H9 (cell line): ENCODE measurements at regions not wholly inside any gene's neighbourhood (a gene's known extent, or its start where the extent isn't known, plus 50 kb on each side); places are given as distances from the start of the nearest gene placed in this dataset.
A peak's percentile ranks its signal among the peaks of the same experiment; 100 is the strongest.

Experiments
- DNase-seq: peaks from one replicate; pipeline ENCODE4 v3.0.0-alpha.2; 2017
- H2AFZ ChIP-seq: one replicate; pipeline ENCODE4 v1.6.1; 2013; ENCODE audit warnings: mild to moderate bottlenecking, low read length, control low read depth, moderate library complexity
- H2AK5ac ChIP-seq: 2 replicates; pipeline ENCODE4 v1.6.1; 2013; ENCODE audit warnings: low read length, control low read depth, mixed read lengths; ENCODE audit not compliant: insufficient read length
- H2BK120ac ChIP-seq: one replicate; pipeline ENCODE4 v1.6.1; 2013; ENCODE audit warnings: low read depth, mild to moderate bottlenecking, low read length, control low read depth, inconsistent platforms; ENCODE audit not compliant: poor library complexity, severe bottlenecking
- H2BK12ac ChIP-seq: 2 replicates; pipeline ENCODE4 v1.6.1; 2013; ENCODE audit warnings: low read length, control low read depth, mixed read lengths, low read depth; ENCODE audit not compliant: insufficient read length
- H2BK15ac ChIP-seq: 2 replicates; pipeline ENCODE4 v1.6.1; 2013; ENCODE audit warnings: low read depth, low read length, control low read depth
- H2BK20ac ChIP-seq: one replicate; pipeline ENCODE4 v1.6.1; 2013; ENCODE audit warnings: low read depth, mild to moderate bottlenecking, low read length, control low read depth, inconsistent platforms; ENCODE audit not compliant: poor library complexity, severe bottlenecking
- H2BK5ac ChIP-seq: 2 replicates; pipeline ENCODE4 v1.6.1; 2013; ENCODE audit warnings: low read length, control low read depth, mixed read lengths; ENCODE audit not compliant: insufficient read length
- H3K14ac ChIP-seq: 2 replicates; pipeline ENCODE4 v1.6.1; 2013; ENCODE audit warnings: low read length, control low read depth; ENCODE audit not compliant: insufficient read depth
- H3K18ac ChIP-seq: 2 replicates; pipeline ENCODE4 v1.6.1; 2013; ENCODE audit warnings: low read depth, mild to moderate bottlenecking, mixed read lengths, low read length, control low read depth; ENCODE audit not compliant: insufficient read length
- H3K23ac ChIP-seq: 2 replicates; pipeline ENCODE4 v1.6.1; 2013; ENCODE audit warnings: low read length, control low read depth, mixed read lengths, low read depth; ENCODE audit not compliant: insufficient read length
- H3K23me2 ChIP-seq: 2 replicates; pipeline ENCODE4 v1.6.1; 2013; ENCODE audit warnings: low read depth, mild to moderate bottlenecking, mixed read lengths, low read length, control low read depth; ENCODE audit not compliant: insufficient read length, poor library complexity, severe bottlenecking
- H3K27ac ChIP-seq: 2 replicates; pipeline ENCODE4 v1.5.1; 2013; ENCODE audit warnings: low read length, control low read depth, mixed read lengths, low read depth; ENCODE audit not compliant: insufficient read length
- H3K27me3 ChIP-seq: 2 replicates; pipeline ENCODE4 v1.6.1; 2013; ENCODE audit warnings: low read length, control low read depth, inconsistent platforms; ENCODE audit not compliant: insufficient read depth
- H3K4ac ChIP-seq: 2 replicates; pipeline ENCODE4 v1.6.1; 2013; ENCODE audit warnings: low read depth, mild to moderate bottlenecking, control low read depth, inconsistent platforms, low read length, moderate library complexity
- H3K4me1 ChIP-seq: 2 replicates; pipeline ENCODE4 v1.6.1; 2013; ENCODE audit warnings: low read length, control low read depth, inconsistent platforms; ENCODE audit not compliant: insufficient read depth
- H3K4me2 ChIP-seq: 2 replicates; pipeline ENCODE4 v1.6.1; 2013; ENCODE audit warnings: low read length, control low read depth, mixed read lengths; ENCODE audit not compliant: insufficient read length, insufficient read depth
- H3K56ac ChIP-seq: 2 replicates; pipeline ENCODE4 v1.6.1; 2013; ENCODE audit warnings: low read depth, mild to moderate bottlenecking, mixed read lengths, low read length, control low read depth; ENCODE audit not compliant: insufficient read length
- H3K79me1 ChIP-seq: 2 replicates; pipeline ENCODE4 v1.6.1; 2013; ENCODE audit warnings: low read depth, mild to moderate bottlenecking, moderate library complexity, low read length, control low read depth, inconsistent platforms; ENCODE audit not compliant: insufficient read depth, poor library complexity, severe bottlenecking
- H3K79me2 ChIP-seq: 2 replicates; pipeline ENCODE4 v1.6.1; 2013; ENCODE audit warnings: low read length, control low read depth, inconsistent platforms; ENCODE audit not compliant: insufficient read depth
- H3K9ac ChIP-seq: 2 replicates; pipeline ENCODE4 v1.6.1; 2013; ENCODE audit warnings: low read length, control low read depth, mixed read lengths; ENCODE audit not compliant: insufficient read length; ENCODE audit errors: extremely low read depth
- H3K9me3 ChIP-seq: one replicate; pipeline ENCODE4 v1.6.1; 2013; ENCODE audit warnings: low read depth, low read length, inconsistent platforms; ENCODE audit not compliant: control insufficient read depth
- H3T11ph ChIP-seq: one replicate; pipeline ENCODE4 v1.6.1; 2013; ENCODE audit warnings: mild to moderate bottlenecking, low read length, control low read depth, inconsistent platforms
- H4K20me1 ChIP-seq: one replicate; pipeline ENCODE4 v1.6.1; 2013; ENCODE audit not compliant: control insufficient read depth, insufficient read length, insufficient read depth
- H4K5ac ChIP-seq: 2 replicates; pipeline ENCODE4 v1.6.1; 2013; ENCODE audit warnings: low read depth, mild to moderate bottlenecking, mixed read lengths, low read length, control low read depth; ENCODE audit not compliant: insufficient read length
- H4K8ac ChIP-seq: replicated peaks from 2 replicates; pipeline ENCODE4 v1.6.1; 2013; ENCODE audit warnings: low read length, control low read depth, mixed read lengths, low read depth; ENCODE audit not compliant: insufficient read length
- H4K91ac ChIP-seq: 2 replicates; pipeline ENCODE4 v1.6.1; 2013; ENCODE audit warnings: low read depth, mild to moderate bottlenecking, moderate library complexity, mixed read lengths, low read length, control low read depth; ENCODE audit not compliant: insufficient read length
- H3K27ac Mint-ChIP-seq, 3 experiments: 2 replicates in 2 of 3; 3 replicates in 1 of 3; pipeline ENCODE4 v1.8.0; 2020 to 2021; ENCODE audit warnings: mixed read lengths in 3 of 3, mild to moderate bottlenecking in 1 of 3, moderate library complexity in 1 of 3
- H3K27me3 Mint-ChIP-seq: 2 replicates; pipeline ENCODE4 v1.8.0; 2021; ENCODE audit warnings: low read depth, mild to moderate bottlenecking, moderate library complexity, mixed read lengths
- H3K36me3 Mint-ChIP-seq, 3 experiments: 2 replicates in 2 of 3; 3 replicates in 1 of 3; pipeline ENCODE4 v1.8.0; 2020 to 2021; ENCODE audit warnings: low read depth in 3 of 3, mixed read lengths in 3 of 3; ENCODE audit not compliant: insufficient read depth in 1 of 3
- H3K4me1 Mint-ChIP-seq, 2 experiments: 2 replicates each; pipeline ENCODE4 v1.8.0; 2020; ENCODE audit warnings: mixed read lengths in 2 of 2
- H3K4me3 Mint-ChIP-seq, 2 experiments: 2 replicates in 1 of 2; 3 replicates in 1 of 2; pipeline ENCODE4 v1.8.0; 2020 to 2021; ENCODE audit warnings: mild to moderate bottlenecking in 2 of 2, mixed read lengths in 2 of 2, moderate library complexity in 1 of 2
- H3K9me3 Mint-ChIP-seq, 2 experiments: 2 replicates in 1 of 2; 3 replicates in 1 of 2; pipeline ENCODE4 v1.8.0; 2020; ENCODE audit warnings: mild to moderate bottlenecking in 2 of 2, mixed read lengths in 2 of 2, moderate library complexity in 1 of 2
- TF ChIP-seq, protein P1 (sequence below): fragments of 200-600 bp; sonication (generic); conservative IDR thresholded peaks from 3 replicates; pipeline ENCODE4 v1.8.0; 2021; ENCODE audit warnings: antibody characterized with exemption, mild to moderate bottlenecking

DNA sequence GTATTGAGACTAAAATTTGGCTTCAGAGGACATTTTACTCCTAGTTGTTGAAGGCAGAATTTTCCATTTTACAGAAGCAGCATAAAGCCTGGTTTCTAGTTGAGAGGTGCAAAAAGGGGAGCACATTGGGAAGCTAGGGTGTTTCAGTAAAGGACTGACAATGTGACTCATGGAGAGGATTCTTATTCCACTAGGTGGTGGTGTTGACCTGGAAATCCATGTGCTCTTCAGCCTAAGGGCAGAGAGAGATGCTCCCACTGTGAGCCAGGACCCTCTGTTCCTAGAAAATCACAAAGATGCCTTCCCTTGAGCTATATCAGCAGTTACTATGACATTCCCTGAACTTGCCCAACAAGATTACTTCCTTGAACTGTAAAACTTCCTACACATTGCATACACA is 687.8 kb downstream of the IPMK start:
- Histone ChIP-seq H2BK120ac (no peak overlapping the region), H3K27me3 (no peaks in the 10 kb centered on the region), H3K79me1 (no peaks in the 10 kb centered on the region), H3K14ac (no peak overlapping the region), H3K4ac (no peak overlapping the region), H4K8ac (no peak overlapping the region), H3K79me2 (no peaks in the 10 kb centered on the region), H2BK12ac (no peak overlapping the region), H3K23me2 (no peaks in the 10 kb centered on the region), H4K5ac (no peak overlapping the region), H2BK20ac (no peak overlapping the region), H2AK5ac (no peak overlapping the region), H3K56ac (no peak overlapping the region), H3K27ac (no peak overlapping the region), H3T11ph (no peak overlapping the region), H3K18ac (no peak overlapping the region), H2AFZ (no peak overlapping the region), H3K4me1 (no peaks in the 10 kb centered on the region), H2BK5ac (no peak overlapping the region), H4K91ac (no peak overlapping the region), H3K4me2 (no peak overlapping the region), H3K23ac (no peak overlapping the region), H3K9me3 (peaks cover 14% of the 10 kb centered on the region), H3K9ac (no peak overlapping the region), H4K20me1 (no peaks in the 10 kb centered on the region), H2BK15ac (no peak overlapping the region)
- Mint-ChIP-seq H3K27ac (no peak overlapping the region), H3K36me3 (peaks cover 17 to 37% (median 26%) of the 10 kb centered on the region in 3 experiments), H3K9me3 (peaks cover 30 to 36% of the 10 kb centered on the region in 2 experiments), H3K4me1 (peaks cover 2% of the 10 kb centered on the region in 2 experiments; a peak in 3 of 4 replicates), H3K27me3 (peaks cover 2% of the 10 kb centered on the region; the same call in 1 of the 2 replicates), H3K4me3 (no peak overlapping the region)
- TF ChIP-seq, protein P1, sequence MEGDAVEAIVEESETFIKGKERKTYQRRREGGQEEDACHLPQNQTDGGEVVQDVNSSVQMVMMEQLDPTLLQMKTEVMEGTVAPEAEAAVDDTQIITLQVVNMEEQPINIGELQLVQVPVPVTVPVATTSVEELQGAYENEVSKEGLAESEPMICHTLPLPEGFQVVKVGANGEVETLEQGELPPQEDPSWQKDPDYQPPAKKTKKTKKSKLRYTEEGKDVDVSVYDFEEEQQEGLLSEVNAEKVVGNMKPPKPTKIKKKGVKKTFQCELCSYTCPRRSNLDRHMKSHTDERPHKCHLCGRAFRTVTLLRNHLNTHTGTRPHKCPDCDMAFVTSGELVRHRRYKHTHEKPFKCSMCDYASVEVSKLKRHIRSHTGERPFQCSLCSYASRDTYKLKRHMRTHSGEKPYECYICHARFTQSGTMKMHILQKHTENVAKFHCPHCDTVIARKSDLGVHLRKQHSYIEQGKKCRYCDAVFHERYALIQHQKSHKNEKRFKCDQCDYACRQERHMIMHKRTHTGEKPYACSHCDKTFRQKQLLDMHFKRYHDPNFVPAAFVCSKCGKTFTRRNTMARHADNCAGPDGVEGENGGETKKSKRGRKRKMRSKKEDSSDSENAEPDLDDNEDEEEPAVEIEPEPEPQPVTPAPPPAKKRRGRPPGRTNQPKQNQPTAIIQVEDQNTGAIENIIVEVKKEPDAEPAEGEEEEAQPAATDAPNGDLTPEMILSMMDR: peak; percentile 80
- peak; percentile 48 for DNase-seq
